ENCODE measurements at regions not wholly inside any gene's neighbourhood (a gene's known extent, or its start where the extent isn't known, plus 50 kb on each side); places are given as distances from the start of the nearest gene placed in this dataset.

GRCh38 chr5:5711112-5711511, 288.6 kb downstream of the ICE1 start:
- DNase-seq, result no peak

GRCh38 chr5:5710471-5710870, 288.0 kb downstream of the ICE1 start:
- DNase-seq, result no peak

GRCh38 chr5:5708367-5708919, 286.0 kb downstream of the ICE1 start:
- DNase-seq, result no peak

- DNase-seq, result no peak
These were observed 282.5 kb downstream of the ICE1 start for GRCh38 chr5:5705010-5705409.

GRCh38 chr5:5704352-5704751, 281.9 kb downstream of the ICE1 start:
- DNase-seq, result no peak

GRCh38 chr5:5702934-5703333, 280.5 kb downstream of the ICE1 start:
- DNase-seq, result no peak

- no peak for DNase-seq
These were observed 278.1 kb downstream of the ICE1 start for GRCh38 chr5:5700549-5700948.

- no peak for DNase-seq
These were observed 276.6 kb downstream of the ICE1 start for GRCh38 chr5:5699062-5699461.

- no peak for DNase-seq
These were observed 272.8 kb downstream of the ICE1 start for GRCh38 chr5:5695266-5695665.

- DNase-seq, result no peak
These were observed 266.4 kb downstream of the ICE1 start for GRCh38 chr5:5688925-5689310.

- no peak for DNase-seq
These were observed 265.9 kb downstream of the ICE1 start for GRCh38 chr5:5688194-5688924.

GRCh38 chr5:5687113-5687512, 264.6 kb downstream of the ICE1 start:
- DNase-seq, result no peak

- DNase-seq, result no peak
These were observed 263.9 kb downstream of the ICE1 start for GRCh38 chr5:5686356-5686755.

- no peak for DNase-seq
These were observed 263.3 kb downstream of the ICE1 start for GRCh38 chr5:5685737-5686136.

GRCh38 chr5:5683174-5683573, 260.7 kb downstream of the ICE1 start:
- DNase-seq, result no peak

- no peak for DNase-seq
These were observed 256.4 kb downstream of the ICE1 start for GRCh38 chr5:5678909-5679308.

- DNase-seq, result no peak
These were observed 255.3 kb downstream of the ICE1 start for GRCh38 chr5:5677738-5678137.

- DNase-seq, result no peak
These were observed 253.7 kb downstream of the ICE1 start for GRCh38 chr5:5676218-5676617.

GRCh38 chr5:5675511-5675910, 253.0 kb downstream of the ICE1 start:
- DNase-seq, result no peak

GRCh38 chr5:5671823-5672222, 249.3 kb downstream of the ICE1 start:
- DNase-seq, result no peak

GRCh38 chr5:5667136-5667554, 244.7 kb downstream of the ICE1 start:
- DNase-seq, result no peak

- no peak for DNase-seq
These were observed 243.9 kb downstream of the ICE1 start for GRCh38 chr5:5666369-5666768.

- DNase-seq, result no peak
These were observed 243.5 kb downstream of the ICE1 start for GRCh38 chr5:5666076-5666365.

- DNase-seq, result no peak
These were observed 243.0 kb downstream of the ICE1 start for GRCh38 chr5:5665225-5666075.

Data from NCI-H1092 (cell line).